CD14-positive monocyte (primary cell): ENCODE measurements at regions not wholly inside any gene's neighbourhood (a gene's known extent, or its start where the extent isn't known, plus 50 kb on each side); places are given as distances from the start of the nearest gene placed in this dataset.

Experiments
- DNase-seq, 3 donors: peaks; one replicate each; pipeline ENCODE4 v3.0.0-alpha.2; 2011 to 2022
- H2AFZ ChIP-seq: 2 replicates; pipeline ENCODE4 v1.6.0; 2012; ENCODE audit warnings: mild to moderate bottlenecking, low read depth, low read length, inconsistent platforms; ENCODE audit not compliant: insufficient read depth, poor library complexity, severe bottlenecking
- H3K27ac ChIP-seq, 2 donors: 1 replicate in 1 of 2; 2 replicates in 1 of 2; pipeline ENCODE4 v1.5.1; 2012 to 2013; ENCODE audit warnings: low read length in 2 of 2, control low read depth in 1 of 2, inconsistent platforms in 1 of 2, low read depth in 1 of 2, mild to moderate bottlenecking in 1 of 2
- H3K27me3 ChIP-seq, 2 donors: one replicate each; pipeline versions ENCODE4 v1.6.0 to v1.6.1; 2011 to 2013; ENCODE audit warnings: low read length in 2 of 2; ENCODE audit not compliant: control insufficient read depth in 2 of 2, insufficient read depth in 2 of 2
- H3K36me3 ChIP-seq, 2 donors: replicated peaks in 1 of 2; 1 replicate in 1 of 2; 2 replicates in 1 of 2; pipeline versions ENCODE4 v1.5.1 to v1.6.1; 2012 to 2013; ENCODE audit warnings: low read length in 2 of 2, control low read depth in 1 of 2, inconsistent platforms in 1 of 2, mild to moderate bottlenecking in 1 of 2; ENCODE audit not compliant: insufficient read depth in 2 of 2, control insufficient read depth in 1 of 2
- H3K4me1 ChIP-seq, 2 donors: 1 replicate in 1 of 2; 2 replicates in 1 of 2; pipeline versions ENCODE4 v1.5.1 to v1.6.1; 2012 to 2013; ENCODE audit warnings: low read length in 2 of 2, control low read depth in 1 of 2, inconsistent platforms in 1 of 2, mild to moderate bottlenecking in 1 of 2, moderate library complexity in 1 of 2; ENCODE audit not compliant: insufficient read depth in 2 of 2, control insufficient read depth in 1 of 2
- H3K4me2 ChIP-seq: replicated peaks from 2 replicates; pipeline ENCODE3; 2012; ENCODE audit warnings: low read length, moderate library complexity, mild to moderate bottlenecking; ENCODE audit not compliant: poor library complexity, severe bottlenecking; ENCODE audit errors: extremely low read depth
- H3K4me3 ChIP-seq, 3 experiments: fragments of 200-600 bp in 1 of 3; sonication (generic) in 1 of 3; replicated peaks in 1 of 3; 1 replicate in 2 of 3; 2 replicates in 1 of 3; pipeline ENCODE4 v1.5.1; 2011 to 2013; ENCODE audit warnings: low read length in 3 of 3, mild to moderate bottlenecking in 3 of 3, control low read depth in 2 of 3, low read depth in 2 of 3, inconsistent platforms in 1 of 3, moderate library complexity in 1 of 3
- H3K79me2 ChIP-seq: 2 replicates; pipeline ENCODE4 v1.6.0; 2012; ENCODE audit warnings: mild to moderate bottlenecking, control low read depth, inconsistent platforms, low read length, moderate library complexity; ENCODE audit not compliant: insufficient read depth
- H3K9ac ChIP-seq: 2 replicates; pipeline ENCODE4 v1.6.0; 2017; ENCODE audit warnings: low read length, mild to moderate bottlenecking; ENCODE audit not compliant: insufficient read depth, poor library complexity, severe bottlenecking
- H3K9me3 ChIP-seq, 2 donors: replicated peaks in 1 of 2; 1 replicate in 1 of 2; 2 replicates in 1 of 2; pipeline versions ENCODE4 v1.5.1 to v1.6.1; 2012 to 2013; ENCODE audit warnings: low read length in 2 of 2, control low read depth in 1 of 2; ENCODE audit not compliant: control insufficient read depth in 1 of 2, insufficient read depth in 1 of 2
- H4K20me1 ChIP-seq: 2 replicates; pipeline ENCODE4 v1.6.0; 2012; ENCODE audit warnings: mild to moderate bottlenecking, low read length, control low read depth, moderate library complexity; ENCODE audit not compliant: insufficient read depth
- H3K27ac Mint-ChIP-seq, 7 donors: one replicate each; pipeline ENCODE4 v1.8.0; 2020; ENCODE audit warnings: mild to moderate bottlenecking in 7 of 7, mixed read lengths in 7 of 7, moderate library complexity in 6 of 7, inconsistent platforms in 2 of 7
- H3K27me3 Mint-ChIP-seq, 3 donors: one replicate each; pipeline ENCODE4 v1.8.0; 2021 to 2022; ENCODE audit warnings: low read depth in 3 of 3, mild to moderate bottlenecking in 3 of 3, mixed read lengths in 3 of 3, moderate library complexity in 3 of 3, inconsistent platforms in 1 of 3
- H3K36me3 Mint-ChIP-seq, 2 donors: one replicate each; pipeline ENCODE4 v1.8.0; 2020; ENCODE audit warnings: mixed read lengths in 2 of 2, inconsistent platforms in 1 of 2, mild to moderate bottlenecking in 1 of 2
- H3K4me1 Mint-ChIP-seq: one replicate; pipeline ENCODE4 v1.8.0; 2020; ENCODE audit warnings: mild to moderate bottlenecking, mixed read lengths
- H3K4me3 Mint-ChIP-seq, 2 donors: one replicate each; pipeline ENCODE4 v1.8.0; 2020; ENCODE audit warnings: mild to moderate bottlenecking in 2 of 2, mixed read lengths in 2 of 2, moderate library complexity in 1 of 2
- H3K9me3 Mint-ChIP-seq, 7 donors: one replicate each; pipeline ENCODE4 v1.8.0; 2020 to 2022; ENCODE audit warnings: mixed read lengths in 7 of 7, mild to moderate bottlenecking in 6 of 7, moderate library complexity in 6 of 7, inconsistent platforms in 2 of 7
- CTCF ChIP-seq: fragments of 200-600 bp; IDR thresholded peaks from one replicate; pipeline ENCODE4 v1.8.0; 2022; ENCODE audit warnings: antibody characterized with exemption, mild to moderate bottlenecking
- WGBS: methylation state at CpG from one replicate; pipeline ENCODE4 v1.1.5; 2013; ENCODE audit warnings: missing lambda C conversion rate; ENCODE audit not compliant: insufficient coverage; 5-methylcytosine and 5-hydroxymethylcytosine counted together
- intact Hi-C, 2 donors: fragments of 100-400 bp; cut with micrococcal nuclease; formaldehyde crosslinking; loops; one replicate each; pipeline versions ENCODE4 v1.15.0 to v1.15.1; 2023

GRCh38 chr4:188220006-188220405, 80.8 kb downstream of the TRIML1 start:
- H3K4me3 Mint-ChIP-seq = no peak overlapping the region
- no peak overlapping the region for H3K27ac Mint-ChIP-seq
- intact Hi-C loops = no loop called here
- 100% methylated on average over 1 of the region's 4 CpGs for WGBS
- no peaks in the 10 kb centered on the region for H3K36me3 Mint-ChIP-seq
- H3K27me3 ChIP-seq = no peaks in the 10 kb centered on the region
- no peak for TF ChIP-seq CTCF
- H3K4me2 ChIP-seq = no peak overlapping the region
- H3K9me3 Mint-ChIP-seq = peaks cover 9 to 24% (median 15%) of the 10 kb centered on the region in 7 donors
- H4K20me1 ChIP-seq = no peaks in the 10 kb centered on the region
- no peaks in the 10 kb centered on the region for H3K36me3 ChIP-seq
- H3K79me2 ChIP-seq = no peaks in the 10 kb centered on the region
- no peak overlapping the region for H3K27ac ChIP-seq
- H3K4me1 ChIP-seq = no peaks in the 10 kb centered on the region
- H3K9ac ChIP-seq = no peak overlapping the region
- H3K4me1 Mint-ChIP-seq = no peaks in the 10 kb centered on the region
- no peak overlapping the region for H2AFZ ChIP-seq
- no peak for DNase-seq
- peaks cover 0 to 2% (median 0%) of the 10 kb centered on the region in 3 donors for H3K27me3 Mint-ChIP-seq
- peaks cover 24 to 31% of the 10 kb centered on the region in 2 donors for H3K9me3 ChIP-seq
- H3K4me3 ChIP-seq = no peak overlapping the region

- no peak for TF ChIP-seq CTCF
- Histone ChIP-seq H3K27me3 (no peaks in the 10 kb centered on the region), H3K27ac (no peak overlapping the region), H3K4me3 (no peak overlapping the region), H3K4me1 (no peaks in the 10 kb centered on the region), H4K20me1 (no peaks in the 10 kb centered on the region), H3K36me3 (no peaks in the 10 kb centered on the region), H3K9ac (no peak overlapping the region), H3K79me2 (no peaks in the 10 kb centered on the region), H3K9me3 (peaks cover 24 to 34% of the 10 kb centered on the region in 2 donors), H3K4me2 (no peak overlapping the region), H2AFZ (no peak overlapping the region)
- DNase-seq = no peak
- peaks cover 9 to 26% (median 13%) of the 10 kb centered on the region in 7 donors for H3K9me3 Mint-ChIP-seq
- H3K27me3 Mint-ChIP-seq = peaks cover 0 to 2% (median 0%) of the 10 kb centered on the region in 3 donors
- no peak overlapping the region for H3K27ac Mint-ChIP-seq
- 80% methylated on average over 1 of the region's 2 CpGs for WGBS
- no peaks in the 10 kb centered on the region for H3K36me3 Mint-ChIP-seq
- no peak overlapping the region for H3K4me3 Mint-ChIP-seq
- intact Hi-C loops = no loop called here
- H3K4me1 Mint-ChIP-seq = no peaks in the 10 kb centered on the region
Measured at GRCh38 chr4:188221090-188221489, 81.8 kb downstream of the TRIML1 start.
